GM12878 (cell line): ENCODE measurements at regions not wholly inside any gene's neighbourhood (a gene's known extent, or its start where the extent isn't known, plus 50 kb on each side); places are given as distances from the start of the nearest gene placed in this dataset.

Source experiments
- ESRRA ChIP-seq: IDR thresholded peaks from 2 replicates; pipeline ENCODE4 v1.6.1; 2012; ENCODE audit warnings: mild to moderate bottlenecking, low read length, improper control_type of control experiment
- NRF1 ChIP-seq: conservative IDR thresholded peaks from 2 replicates; pipeline ENCODE4 v1.6.1; 2011; ENCODE audit warnings: mild to moderate bottlenecking, low read depth, low read length, improper control_type of control experiment
- POLR2A ChIP-seq: IDR thresholded peaks from 2 replicates; pipeline ENCODE4 v1.6.1; 2011; ENCODE audit warnings: low read depth, mild to moderate bottlenecking, low read length
- PRDM15 ChIP-seq: fragments of 450-650 bp; formaldehyde crosslinking; IDR thresholded peaks from 2 replicates; pipeline ENCODE4 v1.4.0; 2020; ENCODE audit warnings: mild to moderate bottlenecking, moderate library complexity
- RAD21 ChIP-seq: IDR thresholded peaks from 2 replicates; pipeline ENCODE4 v1.6.1; 2011; ENCODE audit warnings: mild to moderate bottlenecking, low read depth, low read length, moderate library complexity; ENCODE audit not compliant: insufficient read depth
- SIX5 ChIP-seq: IDR thresholded peaks from 2 replicates; pipeline ENCODE4 v1.6.1; 2011; ENCODE audit warnings: mild to moderate bottlenecking, low read depth, low read length, moderate library complexity; ENCODE audit not compliant: severe bottlenecking
- ZBTB11 ChIP-seq: fragments of 450-650 bp; formaldehyde crosslinking; IDR thresholded peaks from 2 replicates; pipeline ENCODE4 v1.5.0; 2022; ENCODE audit warnings: mild to moderate bottlenecking, missing genetic modification characterization
- ZNF207 ChIP-seq: fragments of 450-650 bp; IDR thresholded peaks from 2 replicates; pipeline ENCODE4 v1.6.1; 2014; ENCODE audit warnings: antibody characterized with exemption, mild to moderate bottlenecking, borderline replicate concordance

- TF ChIP-seq PRDM15 (CRISPR knock-in tag) (no peak), POLR2A (no peak), SIX5 (no peak), ZBTB11 (CRISPR knock-in tag) (no peak), RAD21 (no peak), ESRRA (no peak), NRF1 (no peak), ZNF207 (no peak)
Measured at GRCh38 chr21:35441868-35442582, 392.9 kb upstream of the RUNX1 start (continued).
